HG02840 (cell line): ENCODE measurements at regions not wholly inside any gene's neighbourhood (a gene's known extent, or its start where the extent isn't known, plus 50 kb on each side); places are given as distances from the start of the nearest gene placed in this dataset.

Experiments used
- ATAC-seq: cut with Tn5 transposase; IDR thresholded peaks from one replicate; pipeline ENCODE4 v1.9.1; 2021; ENCODE audit warnings: mild to moderate bottlenecking, moderate library complexity, moderate number of reproducible peaks; ENCODE audit not compliant: unreplicated experiment, low FRiP score

- ATAC-seq = no peak
These were observed 95.8 kb upstream of the MAP4K3 start for GRCh38 chr2:39532933-39533332.

GRCh38 chr2:39534095-39534711 is 97.1 kb upstream of the MAP4K3 start:
- no peak for ATAC-seq

- ATAC-seq = no peak
These were observed 98.6 kb upstream of the MAP4K3 start for GRCh38 chr2:39535636-39536185.

- no peak for ATAC-seq
These were observed 100.1 kb upstream of the MAP4K3 start for GRCh38 chr2:39537150-39537549.

- ATAC-seq = no peak
These were observed 101.6 kb upstream of the MAP4K3 start for GRCh38 chr2:39538718-39539117.

GRCh38 chr2:39540414-39540813 is 103.3 kb upstream of the MAP4K3 start:
- ATAC-seq = no peak

- ATAC-seq = no peak
These were observed 104.2 kb upstream of the MAP4K3 start for GRCh38 chr2:39541011-39541930.

GRCh38 chr2:39542523-39542922 is 105.4 kb upstream of the MAP4K3 start:
- no peak for ATAC-seq

GRCh38 chr2:39545957-39546356 is 108.9 kb upstream of the MAP4K3 start:
- ATAC-seq = no peak

GRCh38 chr2:39546409-39546808 is 109.3 kb upstream of the MAP4K3 start:
- no peak for ATAC-seq

- no peak for ATAC-seq
These were observed 109.9 kb upstream of the MAP4K3 start for GRCh38 chr2:39546937-39547336.

GRCh38 chr2:39547811-39548719 is 111.0 kb upstream of the MAP4K3 start:
- ATAC-seq = no peak

- ATAC-seq = no peak
These were observed 111.9 kb upstream of the MAP4K3 start for GRCh38 chr2:39549000-39549399.

GRCh38 chr2:39549718-39550464 is 112.8 kb upstream of the MAP4K3 start:
- ATAC-seq = no peak

GRCh38 chr2:39550701-39551285 is 113.7 kb upstream of the MAP4K3 start:
- no peak for ATAC-seq

GRCh38 chr2:39558906-39559305 is 106.8 kb upstream of the TMEM178A start:
- ATAC-seq = no peak

- no peak for ATAC-seq
These were observed 102.1 kb upstream of the TMEM178A start for GRCh38 chr2:39563572-39563971.

GRCh38 chr2:39567507-39567906 is 98.2 kb upstream of the TMEM178A start:
- no peak for ATAC-seq

- no peak for ATAC-seq
These were observed 97.6 kb upstream of the TMEM178A start for GRCh38 chr2:39568116-39568515.
